ENCODE measurements at regions not wholly inside any gene's neighbourhood (a gene's known extent, or its start where the extent isn't known, plus 50 kb on each side); places are given as distances from the start of the nearest gene placed in this dataset.

DNA sequence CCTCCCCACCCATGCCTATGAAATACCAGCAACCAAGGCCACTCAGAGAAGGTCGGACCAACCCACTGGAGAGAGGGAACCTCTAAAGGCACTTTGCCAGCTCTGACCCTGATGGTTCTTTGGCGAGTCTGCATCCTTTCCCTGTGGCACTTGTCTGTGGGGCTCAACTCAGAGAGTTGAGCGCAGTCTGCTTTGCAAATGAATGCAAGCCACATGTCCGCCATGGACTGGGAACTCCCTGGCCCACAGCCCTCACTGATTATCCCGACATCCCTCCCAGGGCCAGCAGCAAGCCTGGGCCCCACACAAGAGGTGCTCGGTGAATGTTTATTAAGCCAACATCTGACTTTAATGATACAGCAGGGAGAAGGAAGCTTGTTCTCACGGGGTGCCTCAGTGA is 55.5 kb upstream of the HES1 start:
- Histone ChIP-seq H3K36me3 (ENCODE audit: control insufficient read depth, insufficient read depth, low read length) (no peaks in the 10 kb centered on the region), H3K27me3 (ENCODE audit: control insufficient read depth, insufficient read depth, low read length) (no peaks in the 10 kb centered on the region), H3K4me3 (ENCODE audit: low read depth, low read length) (no peak overlapping the region)
- TF ChIP-seq, protein P1, sequence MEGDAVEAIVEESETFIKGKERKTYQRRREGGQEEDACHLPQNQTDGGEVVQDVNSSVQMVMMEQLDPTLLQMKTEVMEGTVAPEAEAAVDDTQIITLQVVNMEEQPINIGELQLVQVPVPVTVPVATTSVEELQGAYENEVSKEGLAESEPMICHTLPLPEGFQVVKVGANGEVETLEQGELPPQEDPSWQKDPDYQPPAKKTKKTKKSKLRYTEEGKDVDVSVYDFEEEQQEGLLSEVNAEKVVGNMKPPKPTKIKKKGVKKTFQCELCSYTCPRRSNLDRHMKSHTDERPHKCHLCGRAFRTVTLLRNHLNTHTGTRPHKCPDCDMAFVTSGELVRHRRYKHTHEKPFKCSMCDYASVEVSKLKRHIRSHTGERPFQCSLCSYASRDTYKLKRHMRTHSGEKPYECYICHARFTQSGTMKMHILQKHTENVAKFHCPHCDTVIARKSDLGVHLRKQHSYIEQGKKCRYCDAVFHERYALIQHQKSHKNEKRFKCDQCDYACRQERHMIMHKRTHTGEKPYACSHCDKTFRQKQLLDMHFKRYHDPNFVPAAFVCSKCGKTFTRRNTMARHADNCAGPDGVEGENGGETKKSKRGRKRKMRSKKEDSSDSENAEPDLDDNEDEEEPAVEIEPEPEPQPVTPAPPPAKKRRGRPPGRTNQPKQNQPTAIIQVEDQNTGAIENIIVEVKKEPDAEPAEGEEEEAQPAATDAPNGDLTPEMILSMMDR (IDR thresholded peaks at IDR 0.05; ENCODE audit: insufficient read depth, low read length, poor library complexity, severe bottlenecking): no peak
- DNase-seq (ENCODE audit: low read depth): no peak

DNA sequence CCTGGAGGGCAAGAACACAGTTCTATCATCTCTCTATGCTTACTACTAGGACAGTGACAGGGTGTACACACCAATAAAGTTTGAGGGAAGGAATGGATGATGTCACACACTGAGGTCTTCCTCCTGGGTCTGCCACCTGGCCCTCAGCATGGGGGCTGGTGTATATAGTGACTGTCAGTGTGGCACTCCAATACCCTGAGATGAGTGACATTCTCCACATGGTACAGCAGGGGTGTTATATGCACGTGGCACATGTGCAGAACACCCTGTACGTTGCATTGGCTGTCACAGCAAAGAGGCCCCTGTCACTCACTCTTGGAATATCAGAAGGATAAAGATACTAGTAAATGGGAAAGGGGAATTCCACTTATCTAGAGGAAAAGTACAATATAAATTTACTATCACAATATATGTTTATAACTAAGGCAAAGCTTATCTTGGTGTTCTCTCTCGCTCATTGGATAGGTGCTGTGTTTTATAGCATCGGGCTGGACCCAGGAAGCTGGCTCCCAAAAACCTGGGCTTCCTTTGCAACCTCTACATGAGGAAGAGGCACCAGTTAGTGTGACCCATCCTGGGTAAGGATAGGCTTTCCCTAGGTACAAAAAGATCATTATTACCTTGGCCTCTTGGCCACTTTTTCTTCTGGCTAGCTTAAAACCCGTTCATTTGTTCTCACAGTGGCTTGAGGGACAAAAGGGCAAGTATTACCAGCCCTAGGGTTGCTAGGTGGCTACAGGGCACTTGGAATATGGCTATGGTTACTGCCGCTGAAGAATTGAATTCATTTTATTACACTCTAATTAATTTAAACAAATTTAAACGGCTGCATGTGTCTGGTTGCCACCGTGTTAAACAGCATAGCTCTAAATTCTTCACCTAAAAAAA is 54.8 kb upstream of the HES1 start:
- Histone ChIP-seq H3K36me3 (ENCODE audit: control insufficient read depth, insufficient read depth, low read length) (no peaks in the 10 kb centered on the region), H3K27me3 (ENCODE audit: control insufficient read depth, insufficient read depth, low read length) (no peaks in the 10 kb centered on the region), H3K4me3 (ENCODE audit: low read depth, low read length) (no peak overlapping the region)
- TF ChIP-seq, protein P1 (IDR thresholded peaks at IDR 0.05; ENCODE audit: insufficient read depth, low read length, poor library complexity, severe bottlenecking): no peak
- DNase-seq (ENCODE audit: low read depth): no peak

DNA sequence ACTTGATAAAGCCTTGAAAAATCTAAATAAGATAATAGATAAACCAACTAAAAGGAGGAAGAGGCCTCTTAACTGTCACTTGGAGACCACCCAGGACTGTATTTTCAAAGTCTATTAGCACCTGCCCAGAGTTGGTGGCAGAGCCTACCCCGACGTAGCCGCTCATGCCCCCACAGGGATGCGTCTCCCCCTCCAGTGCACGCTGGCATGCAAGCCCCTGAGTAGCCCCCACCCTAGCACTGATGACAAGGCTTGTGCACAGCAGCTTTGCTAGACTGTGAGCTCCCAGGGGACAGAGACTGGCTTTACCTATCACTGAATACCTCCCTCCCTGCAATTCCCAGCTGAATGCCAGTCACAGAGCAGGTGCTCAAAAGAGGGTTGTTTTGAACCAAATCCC is 54.1 kb upstream of the HES1 start:
- TF ChIP-seq, protein P1 (IDR thresholded peaks at IDR 0.05; ENCODE audit: insufficient read depth, low read length, poor library complexity, severe bottlenecking): no peak
- DNase-seq (ENCODE audit: low read depth): no peak
- Histone ChIP-seq H3K36me3 (ENCODE audit: control insufficient read depth, insufficient read depth, low read length) (no peaks in the 10 kb centered on the region), H3K27me3 (ENCODE audit: control insufficient read depth, insufficient read depth, low read length) (no peaks in the 10 kb centered on the region), H3K4me3 (ENCODE audit: low read depth, low read length) (no peak overlapping the region)

DNA sequence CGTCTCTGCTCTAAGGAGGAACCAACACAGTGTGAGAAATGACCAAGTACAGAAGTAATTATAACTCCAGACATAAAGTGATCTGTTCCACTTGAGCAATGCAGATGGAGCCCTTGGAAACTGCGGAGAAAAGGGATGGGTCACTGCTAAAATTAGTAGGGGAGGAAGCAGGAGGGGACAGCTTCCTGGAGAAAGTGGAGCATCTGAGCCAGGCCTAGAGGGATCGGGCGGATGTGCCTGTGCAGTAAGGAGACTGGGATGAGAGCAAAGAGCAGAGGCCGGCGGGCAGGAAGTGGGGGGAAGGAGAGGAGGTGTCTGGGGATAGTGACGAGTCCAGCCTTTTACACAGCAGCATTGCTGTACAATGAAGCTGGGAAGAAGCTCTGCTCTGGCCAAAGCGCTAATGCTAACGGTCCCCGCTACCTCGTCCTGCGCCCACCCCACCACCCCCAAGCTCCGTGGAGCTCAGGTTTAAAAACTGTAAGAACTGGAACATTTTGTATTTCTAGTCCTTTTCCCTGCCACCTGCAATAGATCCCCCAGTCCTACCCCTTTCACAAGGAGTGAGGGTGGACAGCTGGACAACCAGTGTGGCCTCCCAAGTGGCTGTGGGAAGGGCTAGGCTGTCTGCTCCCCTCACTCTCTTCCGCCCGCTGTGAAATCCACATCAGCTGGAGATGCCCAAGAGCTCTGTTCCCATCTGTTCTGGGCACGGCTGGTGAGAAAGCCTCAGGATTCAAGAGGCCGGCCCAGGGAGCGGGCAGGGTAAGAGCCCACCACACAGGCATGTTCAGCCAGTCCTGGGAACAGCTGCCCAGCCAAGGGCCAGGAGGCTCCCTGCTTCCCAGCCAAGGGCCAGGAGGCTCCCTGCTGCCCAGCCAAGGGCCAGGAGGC is 53.0 kb upstream of the HES1 start:
- no peaks in the 10 kb centered on the region for H3K27me3 ChIP-seq (ENCODE audit: control insufficient read depth, insufficient read depth, low read length)
- H3K36me3 ChIP-seq (ENCODE audit: control insufficient read depth, insufficient read depth, low read length): no peaks in the 10 kb centered on the region
- H3K4me3 ChIP-seq (ENCODE audit: low read depth, low read length): no peak overlapping the region
- TF ChIP-seq, protein P1 (IDR thresholded peaks at IDR 0.05; ENCODE audit: insufficient read depth, low read length, poor library complexity, severe bottlenecking): no peak
- no peak for DNase-seq (ENCODE audit: low read depth)

DNA sequence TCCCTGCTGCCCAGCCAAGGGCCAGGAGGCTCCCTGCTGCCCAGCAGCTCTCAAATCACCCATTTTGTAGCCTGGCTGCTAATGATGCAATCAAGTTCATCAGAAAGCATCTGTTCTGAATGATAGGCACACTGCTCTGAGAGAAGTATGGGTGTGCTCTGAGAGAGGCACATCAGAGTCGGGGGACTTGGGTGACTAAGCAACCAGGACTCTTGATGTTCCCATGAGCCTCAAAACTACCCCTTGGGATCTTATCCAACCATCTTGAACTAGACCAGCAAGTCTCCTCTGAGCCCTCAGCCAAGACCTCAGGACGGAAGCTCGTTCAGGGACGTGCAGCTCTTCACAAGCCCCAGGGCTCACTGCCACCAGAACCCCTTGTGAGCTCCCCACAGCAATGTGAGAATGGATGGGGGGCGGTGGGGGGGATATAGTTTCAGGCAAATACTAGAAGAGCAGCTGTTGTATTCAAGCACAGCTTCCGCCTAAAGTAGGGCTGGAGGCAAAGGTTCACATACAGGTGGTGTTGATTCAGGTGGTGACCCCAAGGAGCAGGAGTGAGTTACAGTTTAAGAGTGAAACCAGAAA is 52.2 kb upstream of the HES1 start:
- Histone ChIP-seq H3K27me3 (ENCODE audit: control insufficient read depth, insufficient read depth, low read length) (no peaks in the 10 kb centered on the region), H3K4me3 (ENCODE audit: low read depth, low read length) (no peak overlapping the region), H3K36me3 (ENCODE audit: control insufficient read depth, insufficient read depth, low read length) (no peaks in the 10 kb centered on the region)
- TF ChIP-seq, protein P1 (IDR thresholded peaks at IDR 0.05; ENCODE audit: insufficient read depth, low read length, poor library complexity, severe bottlenecking): no peak
- DNase-seq (ENCODE audit: low read depth): no peak
